H1 (cell line): ENCODE measurements at regions not wholly inside any gene's neighbourhood (a gene's known extent, or its start where the extent isn't known, plus 50 kb on each side); places are given as distances from the start of the nearest gene placed in this dataset.

Source experiments
- CTCF ChIA-PET: fragments of 300-600 bp; sonication (Branson Sonifier 250); formaldehyde crosslinking; loops from one replicate; lab custom pipeline; 2021; ENCODE audit not compliant: partially characterized antibody; lab: Charles Lee
- POLR2A ChIA-PET: fragments of 300-600 bp; sonication (Branson Sonifier 250); formaldehyde crosslinking; loops from one replicate; lab custom pipeline; 2021; ENCODE audit warnings: inconsistent platforms; ENCODE audit not compliant: partially characterized antibody; lab: Charles Lee
- DNase-seq, 2 experiments: peaks; one replicate each; pipeline versions ENCODE4 v3.0.0 to v3.0.0-alpha.2; 2010 to 2022; ENCODE audit warnings: low spot score in 2 of 2, low read depth in 1 of 2, mixed read lengths in 1 of 2
- FAIRE-seq: peaks from 2 replicates; lab custom pipeline; 2011; peaks lifted over from hg19 to GRCh38; lab: Jason Lieb, UNC
- H2AFZ ChIP-seq: 2 replicates; pipeline ENCODE4 v1.8.1; 2012; ENCODE audit warnings: low read length, inconsistent platforms
- H2AK5ac ChIP-seq: 2 replicates; pipeline ENCODE4 v1.6.1; 2013; ENCODE audit warnings: low read depth, low read length
- H2BK120ac ChIP-seq: replicated peaks from 2 replicates; pipeline ENCODE3; 2013; ENCODE audit warnings: low read depth, low read length, inconsistent platforms
- H2BK12ac ChIP-seq: 2 replicates; pipeline ENCODE4 v1.6.1; 2013; ENCODE audit warnings: low read depth, low read length
- H2BK15ac ChIP-seq: 2 replicates; pipeline ENCODE4 v1.6.1; 2013; ENCODE audit warnings: low read length
- H2BK20ac ChIP-seq: 2 replicates; pipeline ENCODE4 v1.6.1; 2013; ENCODE audit warnings: low read length
- H2BK5ac ChIP-seq: 2 replicates; pipeline ENCODE4 v1.6.1; 2013; ENCODE audit warnings: low read depth, low read length
- H3K14ac ChIP-seq: 2 replicates; pipeline ENCODE4 v1.6.1; 2013; ENCODE audit warnings: inconsistent platforms; ENCODE audit not compliant: insufficient read length
- H3K18ac ChIP-seq: 2 replicates; pipeline ENCODE4 v1.6.1; 2013; ENCODE audit warnings: low read length; ENCODE audit errors: extremely low read depth
- H3K23ac ChIP-seq: 2 replicates; pipeline ENCODE4 v1.6.1; 2013; ENCODE audit warnings: inconsistent platforms; ENCODE audit not compliant: insufficient read length
- H3K23me2 ChIP-seq: 2 replicates; pipeline ENCODE4 v1.6.1; 2013; ENCODE audit warnings: low read depth, low read length
- H3K27ac ChIP-seq: 2 replicates; pipeline ENCODE4 v1.6.1; 2011; ENCODE audit warnings: low read depth, low read length, inconsistent platforms
- H3K27me3 ChIP-seq, 4 experiments: replicated peaks in 1 of 4; 1 replicate in 1 of 4; 2 replicates in 3 of 4; pipeline versions ENCODE4 v1.6.1 to v1.8.1; 2011 to 2013; ENCODE audit warnings: low read length in 3 of 4, mild to moderate bottlenecking in 3 of 4, inconsistent platforms in 2 of 4, mixed read lengths in 2 of 4, moderate library complexity in 1 of 4; ENCODE audit not compliant: control insufficient read depth in 3 of 4, insufficient read depth in 3 of 4; ENCODE audit errors: extremely low read depth in 1 of 4
- H3K36me3 ChIP-seq, 4 experiments: 2 replicates each; pipeline versions ENCODE4 v1.6.1 to v1.8.1; 2011 to 2013; ENCODE audit warnings: mild to moderate bottlenecking in 4 of 4, low read length in 3 of 4, moderate library complexity in 2 of 4, control low read depth in 1 of 4, inconsistent platforms in 1 of 4; ENCODE audit not compliant: insufficient read depth in 4 of 4, control insufficient read depth in 2 of 4
- H3K4ac ChIP-seq: replicated peaks from 2 replicates; pipeline ENCODE3; 2013; ENCODE audit warnings: low read length, low read depth, mixed read lengths, inconsistent platforms; ENCODE audit not compliant: insufficient read length
- H3K4me1 ChIP-seq, 4 experiments: replicated peaks in 1 of 4; 1 replicate in 1 of 4; 2 replicates in 3 of 4; pipeline versions ENCODE4 v1.6.1 to v1.8.1; 2011 to 2013; ENCODE audit warnings: low read length in 3 of 4, inconsistent platforms in 2 of 4, mixed read lengths in 1 of 4; ENCODE audit not compliant: insufficient read depth in 4 of 4, control insufficient read depth in 3 of 4
- H3K4me2 ChIP-seq, 2 experiments: 2 replicates each; pipeline versions ENCODE4 v1.6.1 to v1.8.1; 2011 to 2013; ENCODE audit warnings: low read depth in 2 of 2, low read length in 2 of 2, control low read depth in 1 of 2, inconsistent platforms in 1 of 2, mild to moderate bottlenecking in 1 of 2; ENCODE audit not compliant: insufficient read depth in 1 of 2
- H3K4me3 ChIP-seq, 4 experiments: fragments of 200-600, 300-600 bp in 1 of 4; sonication (generic), shearing (Covaris generic), sonication (Bioruptor Twin) in 1 of 4; 2 replicates each; pipeline versions ENCODE4 v1.5.1 to v1.8.1; 2011 to 2016; ENCODE audit warnings: low read length in 4 of 4, low read depth in 3 of 4, control low read depth in 2 of 4, inconsistent platforms in 2 of 4, mild to moderate bottlenecking in 2 of 4, mixed read lengths in 1 of 4, moderate library complexity in 1 of 4; ENCODE audit not compliant: insufficient read depth in 2 of 4; ENCODE audit errors: extremely low read depth in 1 of 4
- H3K56ac ChIP-seq: replicated peaks from 2 replicates; pipeline ENCODE3; 2013; ENCODE audit warnings: low read depth, mild to moderate bottlenecking, mixed read lengths, low read length, inconsistent platforms; ENCODE audit not compliant: insufficient read length
- H3K79me1 ChIP-seq: 2 replicates; pipeline ENCODE4 v1.6.1; 2013; ENCODE audit warnings: low read depth, low read length, control low read depth
- H3K79me2 ChIP-seq, 2 experiments: 2 replicates each; pipeline versions ENCODE4 v1.6.1 to v1.8.1; 2012 to 2013; ENCODE audit warnings: low read length in 2 of 2, mild to moderate bottlenecking in 2 of 2, inconsistent platforms in 1 of 2; ENCODE audit not compliant: insufficient read depth in 2 of 2, control insufficient read depth in 1 of 2
- H3K9ac ChIP-seq, 4 experiments: replicated peaks in 1 of 4; 1 replicate in 1 of 4; 2 replicates in 3 of 4; pipeline versions ENCODE4 v1.6.1 to v1.8.1; 2011 to 2013; ENCODE audit warnings: low read depth in 3 of 4, low read length in 3 of 4, control low read depth in 2 of 4, mild to moderate bottlenecking in 2 of 4, moderate library complexity in 2 of 4, inconsistent platforms in 1 of 4; ENCODE audit errors: extremely low read depth in 1 of 4
- H3K9me3 ChIP-seq, 2 experiments: 2 replicates each; pipeline versions ENCODE4 v1.6.1 to v1.8.1; 2012 to 2013; ENCODE audit warnings: mild to moderate bottlenecking in 2 of 2, moderate library complexity in 2 of 2, control low read depth in 1 of 2, inconsistent platforms in 1 of 2, low read depth in 1 of 2, low read length in 1 of 2, mixed read lengths in 1 of 2; ENCODE audit not compliant: insufficient read depth in 2 of 2
- H4K20me1 ChIP-seq, 2 experiments: replicated peaks in 1 of 2; 2 replicates each; pipeline versions ENCODE3 to v1.8.1; 2011 to 2013; ENCODE audit warnings: inconsistent platforms in 2 of 2, low read length in 2 of 2, mild to moderate bottlenecking in 1 of 2; ENCODE audit not compliant: insufficient read depth in 2 of 2, control insufficient read depth in 1 of 2
- H4K5ac ChIP-seq: 2 replicates; pipeline ENCODE4 v1.6.1; 2013; ENCODE audit warnings: low read length, low read depth, mixed read lengths, inconsistent platforms; ENCODE audit not compliant: insufficient read length
- H4K8ac ChIP-seq: 2 replicates; pipeline ENCODE4 v1.8.0; 2013; ENCODE audit warnings: mild to moderate bottlenecking, moderate library complexity, low read length, inconsistent platforms; ENCODE audit not compliant: insufficient read depth; ENCODE audit errors: extremely low read depth
- H4K91ac ChIP-seq: replicated peaks from 2 replicates; pipeline ENCODE3; 2013; ENCODE audit warnings: low read length, mixed read lengths, inconsistent platforms; ENCODE audit not compliant: insufficient read length
- CTCF ChIP-seq, 3 experiments: IDR thresholded peaks; 1 replicate in 2 of 3; 2 replicates in 1 of 3; pipeline versions ENCODE4 v1.5.1 to v1.6.1; 2011; ENCODE audit warnings: low read length in 3 of 3, mild to moderate bottlenecking in 3 of 3, inconsistent platforms in 2 of 3, low read depth in 1 of 3, moderate library complexity in 1 of 3; ENCODE audit not compliant: insufficient read depth in 1 of 3; ENCODE audit errors: control extremely low read depth in 1 of 3
- WGBS, 2 experiments: shearing (Covaris generic) in 1 of 2; methylation state at CpG; one replicate each; pipeline versions ENCODE4 v1.1.6 to v1.1.7; 2013 to 2015; ENCODE audit warnings: low lambda C conversion rate in 2 of 2, mixed read lengths in 2 of 2, inconsistent platforms in 1 of 2, low coverage in 1 of 2, missing lambda C conversion rate in 1 of 2; ENCODE audit not compliant: insufficient replicate concordance in 2 of 2, insufficient coverage in 1 of 2, insufficient read length in 1 of 2; ENCODE audit errors: extremely low coverage in 1 of 2, missing lambda C conversion rate in 1 of 2; 5-methylcytosine and 5-hydroxymethylcytosine counted together

GRCh38 chr2:18784245-18784644 is 194.9 kb upstream of the NT5C1B start:
- TF ChIP-seq CTCF (IDR thresholded peaks at IDR 0.05; ENCODE audit: control extremely low read depth in 1 of 3, insufficient read depth in 1 of 3, low read depth in 1 of 3, low read length in 3 of 3) = no peak
- no peak overlapping the region for H2BK15ac ChIP-seq
- FAIRE-seq = no peak
- H3K79me2 ChIP-seq = no peaks in the 10 kb centered on the region
- H3K4me1 ChIP-seq = no peaks in the 10 kb centered on the region
- no peak overlapping the region for H2BK5ac ChIP-seq
- H3K4me2 ChIP-seq = no peak overlapping the region
- H2AFZ ChIP-seq = no peak overlapping the region
- H4K8ac ChIP-seq = no peak overlapping the region
- no peak overlapping the region for H4K5ac ChIP-seq
- H3K18ac ChIP-seq = no peak overlapping the region
- H2BK120ac ChIP-seq = no peak overlapping the region
- H3K56ac ChIP-seq = no peak overlapping the region
- ChIA-PET POLR2A (no interaction called here), CTCF (no interaction called here)
- no peak overlapping the region for H2BK20ac ChIP-seq
- H3K23ac ChIP-seq = no peak overlapping the region
- no peak for DNase-seq
- no peaks in the 10 kb centered on the region for H4K20me1 ChIP-seq
- H2AK5ac ChIP-seq = no peak overlapping the region
- no peak overlapping the region for H3K14ac ChIP-seq
- H3K4ac ChIP-seq = no peak overlapping the region
- H3K4me3 ChIP-seq = no peak overlapping the region
- H3K27ac ChIP-seq = no peak overlapping the region
- H3K27me3 ChIP-seq = peaks cover 0 to 1% (median under 1%) of the 10 kb centered on the region in 4 experiments; a peak in 5 of 7 replicates
- no peak overlapping the region for H3K9ac ChIP-seq
- 78% methylated on average over 2 of the region's 2 CpGs; no CpG with 5 or more reads in 1 of the 2 experiments for WGBS, 2 experiments
- H3K79me1 ChIP-seq = no peaks in the 10 kb centered on the region
- H3K9me3 ChIP-seq = no peaks in the 10 kb centered on the region
- no peak overlapping the region for H2BK12ac ChIP-seq
- H3K23me2 ChIP-seq = no peaks in the 10 kb centered on the region; the same call in 1 of the 2 replicates
- no peak overlapping the region for H4K91ac ChIP-seq
- H3K36me3 ChIP-seq = no peaks in the 10 kb centered on the region
